Stimulated activated CD4-positive, alpha-beta T cell treated with anti-CD3 and anti-CD28 coated beads, Interleukin-4, amount 100 ng/mL, for 4 hours (primary cell): ENCODE measurements at regions not wholly inside any gene's neighbourhood (a gene's known extent, or its start where the extent isn't known, plus 50 kb on each side); places are given as distances from the start of the nearest gene placed in this dataset.

Source experiments
- DNase-seq, 2 experiments: peaks; one replicate each; pipeline ENCODE4 v3.0.0-alpha.2; 2020

- no peak for DNase-seq
These were observed 513.0 kb upstream of the ANKRD30A start for GRCh38 chr10:36612436-36612835.

- DNase-seq, result no peak
These were observed 516.5 kb upstream of the ANKRD30A start for GRCh38 chr10:36608866-36609265.

- DNase-seq, result no peak
These were observed 517.1 kb upstream of the ANKRD30A start for GRCh38 chr10:36608251-36608650.

- no peak for DNase-seq
These were observed 519.1 kb upstream of the ANKRD30A start for GRCh38 chr10:36606234-36606839.

- DNase-seq, result no peak
These were observed 521.1 kb upstream of the ANKRD30A start for GRCh38 chr10:36604316-36604715.

- no peak for DNase-seq
These were observed 521.7 kb upstream of the ANKRD30A start for GRCh38 chr10:36603688-36604087.

DNA sequence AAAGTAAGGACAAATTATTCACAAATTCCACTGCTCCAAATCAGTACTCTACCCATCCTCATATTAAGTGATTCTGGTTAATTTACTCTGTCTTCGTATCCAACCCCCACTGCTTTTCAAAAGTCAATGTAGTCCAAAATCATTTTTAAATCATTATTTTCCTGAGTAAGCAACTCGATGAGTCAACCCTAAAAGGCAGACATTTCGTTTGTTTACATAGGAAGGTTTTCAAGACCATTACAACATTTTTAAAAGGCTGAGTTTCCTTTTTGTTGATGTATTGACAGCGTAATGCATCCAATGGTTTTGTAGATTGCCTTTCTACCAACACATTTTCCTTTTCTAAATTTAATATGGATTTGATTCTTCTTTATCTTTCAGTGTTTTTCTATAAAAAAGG, 523.0 kb upstream of the ANKRD30A start:
- DNase-seq, result no peak

- no peak for DNase-seq
These were observed 527.6 kb upstream of the ANKRD30A start for GRCh38 chr10:36597756-36598320.

GRCh38 chr10:36592964-36593363, 532.4 kb upstream of the ANKRD30A start:
- DNase-seq, result no peak

GRCh38 chr10:36591436-36591835, 534.0 kb upstream of the ANKRD30A start:
- no peak for DNase-seq

- no peak for DNase-seq
These were observed 541.7 kb upstream of the ANKRD30A start for GRCh38 chr10:36583690-36584089.

DNA sequence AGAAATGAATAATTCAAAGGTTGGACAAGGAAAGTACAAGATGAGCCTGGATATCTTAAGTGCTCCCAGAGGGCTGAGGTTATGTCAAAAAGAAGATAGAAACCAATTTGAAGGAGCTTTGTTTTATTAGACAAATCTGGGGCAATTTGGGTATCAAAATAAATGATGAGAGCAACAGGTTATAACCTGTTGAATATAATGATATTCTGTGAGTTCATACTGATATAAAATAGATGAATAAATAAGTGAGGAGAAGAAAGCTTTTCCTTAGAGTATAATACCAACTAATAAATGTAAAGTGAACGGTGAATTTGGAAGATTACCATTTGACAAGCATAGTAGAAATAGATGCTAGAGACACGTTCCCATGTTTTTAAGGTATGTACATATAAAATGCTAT, 544.2 kb upstream of the ANKRD30A start:
- DNase-seq, result no peak

DNA sequence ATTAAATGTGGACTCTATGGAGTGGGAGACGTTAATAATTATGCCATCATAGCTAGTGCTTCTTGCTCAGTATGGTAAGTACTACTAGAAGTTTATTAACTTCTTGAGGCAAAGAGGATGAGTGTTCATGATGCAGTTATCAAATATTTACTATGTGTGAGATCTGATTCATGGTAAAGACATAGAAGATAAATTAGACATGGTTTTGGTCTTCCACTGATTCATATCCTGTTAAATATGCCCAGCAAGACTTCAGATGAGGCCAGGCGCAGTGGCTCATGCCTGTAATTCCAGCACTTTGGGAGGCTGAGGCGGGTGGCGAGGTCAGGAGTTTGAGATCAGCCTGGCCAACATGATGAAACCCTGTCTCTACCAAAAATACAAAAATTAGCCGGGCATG, 547.1 kb upstream of the ANKRD30A start:
- DNase-seq, result no peak

GRCh38 chr10:36577126-36577525, 548.3 kb upstream of the ANKRD30A start:
- no peak for DNase-seq

DNA sequence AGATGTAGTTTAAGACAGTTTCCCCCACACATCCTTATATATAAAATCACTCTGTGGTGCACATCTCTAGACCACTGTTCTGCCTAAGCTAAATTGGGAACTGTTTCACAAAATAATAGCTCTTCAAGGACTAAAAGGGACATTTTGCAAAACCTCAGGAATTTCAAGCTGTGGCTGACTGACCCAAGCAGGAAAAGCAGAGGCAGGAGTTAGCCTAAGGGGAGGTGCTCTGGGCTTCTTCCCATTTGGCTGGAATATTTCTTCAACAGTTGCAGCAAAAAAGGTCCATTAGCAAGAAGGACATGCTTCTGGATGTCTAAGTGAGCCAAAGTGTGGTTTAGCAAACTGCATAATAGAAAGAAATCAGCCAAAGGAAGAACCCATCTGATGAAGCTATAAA, 551.2 kb upstream of the ANKRD30A start:
- no peak for DNase-seq

DNA sequence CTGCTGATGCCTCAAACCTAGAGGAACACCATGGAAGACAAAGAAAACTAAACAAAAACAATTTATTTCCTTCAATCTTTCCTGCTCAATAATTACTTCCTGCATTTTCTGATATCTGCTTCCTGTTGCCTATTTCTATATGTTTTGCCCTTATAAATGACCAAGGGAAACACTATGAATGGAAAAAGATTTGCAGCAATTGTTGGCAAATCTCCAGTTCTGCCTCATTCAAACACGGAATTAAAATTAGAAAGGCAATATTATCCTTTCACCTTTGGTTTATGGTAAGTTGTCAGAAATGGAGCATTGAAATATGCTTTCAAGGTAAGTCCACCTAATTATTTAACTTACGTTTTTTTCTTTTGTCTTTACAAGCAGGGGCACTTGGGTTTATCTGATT, 552.2 kb upstream of the ANKRD30A start:
- no peak for DNase-seq

DNA sequence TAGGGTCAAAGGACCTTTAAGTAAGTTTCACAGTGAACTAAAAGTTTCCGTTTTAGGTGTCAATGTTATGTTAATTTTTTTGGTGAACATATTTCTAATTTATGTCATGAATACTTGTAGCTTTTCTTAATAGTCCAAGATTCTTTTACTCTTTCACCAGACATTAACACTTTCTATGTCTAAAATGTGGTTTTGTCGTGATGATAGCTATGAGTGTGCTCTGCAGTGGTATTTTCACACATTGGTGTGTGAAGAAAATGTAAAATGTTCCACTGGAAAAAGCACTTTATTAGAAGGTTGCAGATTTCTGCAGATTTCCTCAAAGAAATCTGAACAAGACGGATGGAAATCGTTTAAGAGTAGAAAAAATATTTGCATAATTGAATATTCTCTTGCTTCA, 561.0 kb upstream of the ANKRD30A start:
- no peak for DNase-seq

- no peak for DNase-seq
These were observed 565.7 kb upstream of the ANKRD30A start for GRCh38 chr10:36559412-36560400.

DNA sequence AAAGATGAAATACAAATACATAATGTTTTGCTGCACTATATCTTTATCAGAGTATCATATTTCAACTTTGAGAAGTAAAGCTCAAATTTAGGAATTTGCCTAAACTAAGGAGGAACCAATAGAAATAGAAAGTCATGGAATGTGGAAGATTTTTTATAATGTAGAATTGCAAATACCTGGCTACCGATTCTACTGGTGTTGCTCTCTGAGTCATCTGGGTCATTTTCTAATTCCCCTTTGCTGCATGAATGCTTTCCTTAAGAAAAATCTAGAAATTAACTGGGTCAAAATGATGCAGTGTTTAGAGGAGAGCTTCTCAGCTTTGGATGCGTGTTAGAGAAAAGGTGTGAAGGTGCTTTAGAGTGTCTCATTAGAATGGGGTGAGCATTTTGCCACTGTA, 568.9 kb upstream of the ANKRD30A start:
- no peak for DNase-seq

GRCh38 chr10:36555036-36555435, 570.4 kb upstream of the ANKRD30A start:
- DNase-seq, result no peak

- DNase-seq, result no peak
These were observed 577.4 kb upstream of the ANKRD30A start for GRCh38 chr10:36547965-36548364.

GRCh38 chr10:36542493-36542892, 582.9 kb upstream of the ANKRD30A start:
- no peak for DNase-seq

DNA sequence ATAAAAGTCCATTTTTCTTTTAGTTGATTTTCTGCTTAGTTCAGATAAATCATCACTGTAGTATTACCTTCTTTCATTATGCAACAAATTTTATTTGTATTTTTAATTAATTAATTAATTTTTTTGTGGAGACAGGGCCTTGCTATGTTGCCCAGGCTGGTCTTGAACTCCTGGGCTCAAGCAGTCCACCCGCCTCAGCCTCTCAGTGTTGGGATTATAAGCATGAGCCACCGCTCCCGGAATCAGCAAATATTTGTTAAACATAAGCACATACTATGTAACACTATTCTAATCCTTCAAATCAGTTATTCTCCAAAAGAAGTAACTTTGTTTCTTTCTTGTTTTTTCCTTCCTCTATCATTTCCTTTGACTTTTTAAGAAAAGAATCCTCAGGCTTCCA, 584.8 kb upstream of the ANKRD30A start:
- no peak for DNase-seq

- DNase-seq, result no peak
These were observed 586.3 kb upstream of the ANKRD30A start for GRCh38 chr10:36538953-36539586.
